GM12873 (cell line): ENCODE measurements at regions not wholly inside any gene's neighbourhood (a gene's known extent, or its start where the extent isn't known, plus 50 kb on each side); places are given as distances from the start of the nearest gene placed in this dataset.

ENCODE experiments used
- CTCF ChIP-seq: IDR thresholded peaks from 2 replicates; pipeline ENCODE4 v1.5.1; 2012; ENCODE audit warnings: low read depth, mild to moderate bottlenecking, moderate library complexity, low read length, control low read depth; ENCODE audit not compliant: insufficient read depth; ENCODE audit errors: missing control alignments

DNA sequence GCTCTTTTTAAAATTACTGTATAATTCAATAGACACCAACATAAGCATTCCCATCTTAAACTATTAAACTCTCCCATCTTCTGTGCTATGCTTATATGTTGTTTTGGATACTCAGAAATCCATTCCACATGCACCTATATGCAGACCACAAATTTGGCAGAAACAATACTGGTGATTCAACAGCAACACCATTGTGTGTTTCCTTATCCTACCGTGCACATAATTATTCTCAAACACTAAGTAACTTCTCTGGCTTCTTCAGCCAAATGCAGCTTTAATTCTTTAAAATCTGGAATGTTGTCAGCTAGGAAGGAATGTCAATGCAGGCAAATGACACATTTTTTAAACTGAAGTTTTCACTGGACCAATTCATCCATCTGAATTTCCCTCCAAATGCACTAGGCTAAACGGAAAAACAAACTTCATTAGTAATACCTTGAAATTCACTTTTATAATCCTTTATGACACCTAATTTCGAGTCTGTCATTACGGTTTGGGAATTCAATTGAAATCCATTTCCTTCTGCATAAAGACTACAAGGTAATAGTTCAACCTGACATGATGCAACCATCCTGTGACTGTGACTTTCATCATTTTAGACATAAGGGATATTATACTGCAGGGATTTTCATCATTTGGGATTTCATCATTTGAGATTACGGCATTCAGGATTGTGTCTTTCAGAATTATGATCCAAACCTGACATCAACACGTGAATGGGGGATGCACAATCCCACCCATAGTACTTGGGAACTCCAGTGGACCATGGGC lies 308.5 kb downstream of the LTN1 start:
- TF ChIP-seq CTCF = no peak

- TF ChIP-seq CTCF = no peak
Observed at GRCh38 chr21:28675331-28676041, 317.2 kb downstream of the LTN1 start.

DNA sequence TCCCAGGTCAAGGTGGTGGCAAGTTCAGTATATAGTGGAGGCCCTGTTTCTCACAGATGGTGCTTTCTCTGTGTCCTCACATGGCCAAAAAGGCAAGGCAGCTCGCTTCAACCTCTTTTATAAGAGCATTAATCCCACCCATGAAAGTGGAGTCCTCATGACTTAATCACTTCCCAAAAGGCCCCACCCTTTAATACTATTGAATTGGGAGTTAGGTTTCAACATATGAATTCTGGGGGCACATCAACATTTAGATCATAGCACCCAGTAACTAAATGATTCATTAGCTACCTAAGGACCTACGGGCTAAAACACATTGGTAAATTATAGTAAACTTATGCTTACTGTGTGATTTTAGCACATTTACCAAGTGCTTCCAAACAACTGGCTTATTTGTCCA lies 317.9 kb downstream of the LTN1 start:
- no peak for TF ChIP-seq CTCF

DNA sequence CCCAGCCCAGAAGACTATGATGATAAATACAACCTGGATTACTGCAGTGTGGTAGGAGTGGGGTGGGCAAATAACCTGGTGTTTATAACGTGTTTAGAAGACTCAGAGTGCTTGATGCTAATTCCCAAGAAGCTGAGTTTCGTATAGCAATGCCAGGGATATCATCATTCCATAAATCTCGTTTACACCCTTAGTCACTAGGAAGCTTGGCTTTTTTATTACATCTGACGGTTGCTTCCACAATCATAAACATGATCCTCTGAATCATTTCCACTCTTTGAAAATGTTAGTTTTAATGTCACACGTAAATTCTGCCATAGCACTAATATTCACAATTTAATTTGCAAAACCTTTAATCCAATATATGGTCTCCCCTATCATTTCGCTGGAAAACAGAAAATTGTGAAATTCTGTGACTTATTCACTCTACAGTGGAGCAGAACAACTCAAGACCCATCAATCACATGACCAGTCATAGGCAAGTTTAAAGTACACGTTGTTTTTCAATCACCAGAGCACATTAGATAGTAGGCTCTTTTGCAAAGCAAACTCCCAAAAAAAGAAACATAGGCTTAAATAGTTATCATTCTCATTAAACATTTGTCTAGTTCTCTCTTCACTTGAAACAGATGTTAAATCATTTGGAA lies 321.0 kb downstream of the LTN1 start:
- no peak for TF ChIP-seq CTCF

- no peak for TF ChIP-seq CTCF
Observed at GRCh38 chr21:28669971-28670653, 322.6 kb downstream of the LTN1 start.

GRCh38 chr21:28669321-28669720 lies 323.4 kb downstream of the LTN1 start:
- TF ChIP-seq CTCF = no peak

DNA sequence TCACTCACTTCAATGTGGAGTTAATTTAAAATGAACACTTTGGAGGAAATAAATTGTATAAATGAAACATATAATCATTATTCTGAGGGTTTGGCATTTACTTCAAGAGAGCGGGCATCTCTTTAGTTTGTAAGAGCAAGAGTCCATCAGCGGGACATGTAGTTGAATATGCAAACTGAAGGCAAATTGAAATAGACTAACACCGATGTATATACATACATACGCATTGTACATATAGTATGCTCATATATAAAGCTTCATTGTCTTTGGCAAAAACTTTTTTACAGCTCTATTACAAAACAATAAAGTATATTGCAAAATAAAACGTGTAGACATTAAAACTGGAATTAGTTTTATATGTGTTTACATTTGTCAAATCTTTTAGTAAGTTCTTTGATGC lies 328.9 kb downstream of the LTN1 start:
- no peak for TF ChIP-seq CTCF
